Loucy (cell line): ENCODE measurements at regions not wholly inside any gene's neighbourhood (a gene's known extent, or its start where the extent isn't known, plus 50 kb on each side); places are given as distances from the start of the nearest gene placed in this dataset.

Experiments
- H2AFZ ChIP-seq: fragments of 200-600 bp; sonication (generic); 2 replicates; pipeline ENCODE4 v1.6.0; 2016; ENCODE audit warnings: antibody characterized with exemption, mild to moderate bottlenecking, low read length, moderate library complexity
- H3F3A ChIP-seq: fragments of 200-600 bp; 2 replicates; pipeline ENCODE4 v1.6.0; 2016; ENCODE audit warnings: antibody characterized with exemption, low read depth, mild to moderate bottlenecking
- H3K27me3 ChIP-seq: fragments of 200-600 bp; sonication (generic); 2 replicates; pipeline ENCODE4 v1.6.1; 2014; ENCODE audit warnings: low read length, mild to moderate bottlenecking; ENCODE audit not compliant: insufficient read depth, poor library complexity, severe bottlenecking
- H3K36me3 ChIP-seq: fragments of 200-600 bp; sonication (generic); 2 replicates; pipeline ENCODE4 v1.6.1; 2016; ENCODE audit warnings: low read length; ENCODE audit not compliant: insufficient read depth
- H3K4me1 ChIP-seq: fragments of 200-600 bp; sonication (generic); 2 replicates; pipeline ENCODE4 v1.5.1; 2014; ENCODE audit warnings: low read length, mild to moderate bottlenecking; ENCODE audit not compliant: insufficient read depth, poor library complexity, severe bottlenecking
- H3K4me2 ChIP-seq: fragments of 200-600 bp; sonication (generic); 2 replicates; pipeline ENCODE4 v1.6.0; 2014; ENCODE audit warnings: antibody characterized with exemption, low read length, low read depth, mild to moderate bottlenecking; ENCODE audit not compliant: poor library complexity, severe bottlenecking
- H3K4me3 ChIP-seq: fragments of 200-600 bp; sonication (generic); 2 replicates; pipeline ENCODE4 v1.5.1; 2014; ENCODE audit warnings: low read length, mild to moderate bottlenecking, mixed read lengths; ENCODE audit not compliant: poor library complexity, severe bottlenecking
- H3K79me2 ChIP-seq: fragments of 200-600 bp; sonication (generic); 2 replicates; pipeline ENCODE4 v1.6.1; 2014; ENCODE audit warnings: low read length; ENCODE audit not compliant: insufficient read depth
- H3K9ac ChIP-seq: fragments of 200-600 bp; sonication (generic); 2 replicates; pipeline ENCODE4 v1.6.0; 2014; ENCODE audit warnings: mild to moderate bottlenecking, low read depth, low read length, moderate library complexity; ENCODE audit not compliant: poor library complexity, severe bottlenecking
- H3K9me2 ChIP-seq: fragments of 200-600 bp; sonication (generic); replicated peaks from 2 replicates; pipeline ENCODE4 v1.6.1; 2016; ENCODE audit warnings: low read depth, low read length, mixed read lengths
- H3K9me3 ChIP-seq: fragments of 200-600 bp; sonication (generic); 2 replicates; pipeline ENCODE4 v1.6.1; 2014; ENCODE audit warnings: mild to moderate bottlenecking, antibody characterized with exemption, low read length, low read depth; ENCODE audit not compliant: insufficient read depth
- H4K20me1 ChIP-seq: fragments of 200-600 bp; sonication (generic); 2 replicates; pipeline ENCODE4 v1.6.0; 2014; ENCODE audit warnings: antibody characterized with exemption, low read length, mild to moderate bottlenecking; ENCODE audit not compliant: insufficient read depth, poor library complexity, severe bottlenecking
- EZH2phosphoT487 ChIP-seq: fragments of 200-600 bp; IDR thresholded peaks from 2 replicates; pipeline ENCODE4 v1.6.1; 2018; ENCODE audit warnings: antibody characterized with exemption, mild to moderate bottlenecking, moderate library complexity, borderline replicate concordance
- TF ChIP-seq, protein P1 (sequence below): fragments of 200-600 bp; sonication (generic); conservative IDR thresholded peaks from 2 replicates; pipeline ENCODE4 v1.5.1; 2014; ENCODE audit warnings: mild to moderate bottlenecking, antibody characterized with exemption, low read length

DNA sequence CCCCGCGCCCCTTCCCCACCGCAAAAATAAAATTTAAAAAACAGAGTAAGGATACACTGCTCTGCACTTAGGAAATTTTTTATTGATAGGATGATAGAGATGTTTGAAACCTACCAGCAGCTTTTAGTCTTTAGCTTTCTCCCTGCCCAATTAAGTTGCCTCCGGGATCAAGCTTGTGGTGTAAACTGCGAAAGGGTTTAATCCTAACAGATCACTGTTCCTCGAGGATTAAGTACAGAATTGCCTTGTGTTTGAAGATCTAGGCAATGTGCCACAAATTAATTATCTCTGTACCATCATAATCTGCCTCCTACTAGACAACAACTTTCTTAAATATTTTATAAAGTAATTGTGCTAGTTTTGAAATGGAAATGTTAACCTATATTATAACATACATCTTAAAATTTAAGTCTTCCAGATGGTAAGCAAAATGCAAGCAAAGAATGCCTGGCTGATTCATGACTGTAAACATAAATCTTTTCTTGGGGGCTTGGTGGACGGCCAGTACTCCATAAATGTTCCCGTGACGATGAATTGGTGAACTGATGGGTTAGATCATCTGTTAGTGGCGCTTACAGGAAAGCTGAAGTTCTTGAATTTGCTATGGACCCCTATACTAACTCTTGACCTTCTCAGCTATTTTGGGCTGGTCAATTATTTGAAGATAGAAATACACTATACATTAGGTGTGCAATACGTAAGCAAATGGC lies 58.0 kb upstream of the ARHGAP18 start:
- Histone ChIP-seq H2AFZ (peak overlapping the region; percentile 74), H3K9me2 (no peaks in the 10 kb centered on the region), H3K27me3 (peaks cover 7% of the 10 kb centered on the region), H3K79me2 (no peaks in the 10 kb centered on the region), H3K9ac (no peak overlapping the region), H3K36me3 (no peaks in the 10 kb centered on the region), H3K4me1 (peaks cover 26% of the 10 kb centered on the region), H4K20me1 (no peaks in the 10 kb centered on the region), H3K4me3 (peak overlapping the region; percentile 73), H3F3A (no peaks in the 10 kb centered on the region), H3K9me3 (no peaks in the 10 kb centered on the region), H3K4me2 (peak overlapping the region; percentile 85)
- TF ChIP-seq EZH2phosphoT487: no peak
- TF ChIP-seq, protein P1, sequence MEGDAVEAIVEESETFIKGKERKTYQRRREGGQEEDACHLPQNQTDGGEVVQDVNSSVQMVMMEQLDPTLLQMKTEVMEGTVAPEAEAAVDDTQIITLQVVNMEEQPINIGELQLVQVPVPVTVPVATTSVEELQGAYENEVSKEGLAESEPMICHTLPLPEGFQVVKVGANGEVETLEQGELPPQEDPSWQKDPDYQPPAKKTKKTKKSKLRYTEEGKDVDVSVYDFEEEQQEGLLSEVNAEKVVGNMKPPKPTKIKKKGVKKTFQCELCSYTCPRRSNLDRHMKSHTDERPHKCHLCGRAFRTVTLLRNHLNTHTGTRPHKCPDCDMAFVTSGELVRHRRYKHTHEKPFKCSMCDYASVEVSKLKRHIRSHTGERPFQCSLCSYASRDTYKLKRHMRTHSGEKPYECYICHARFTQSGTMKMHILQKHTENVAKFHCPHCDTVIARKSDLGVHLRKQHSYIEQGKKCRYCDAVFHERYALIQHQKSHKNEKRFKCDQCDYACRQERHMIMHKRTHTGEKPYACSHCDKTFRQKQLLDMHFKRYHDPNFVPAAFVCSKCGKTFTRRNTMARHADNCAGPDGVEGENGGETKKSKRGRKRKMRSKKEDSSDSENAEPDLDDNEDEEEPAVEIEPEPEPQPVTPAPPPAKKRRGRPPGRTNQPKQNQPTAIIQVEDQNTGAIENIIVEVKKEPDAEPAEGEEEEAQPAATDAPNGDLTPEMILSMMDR: no peak

DNA sequence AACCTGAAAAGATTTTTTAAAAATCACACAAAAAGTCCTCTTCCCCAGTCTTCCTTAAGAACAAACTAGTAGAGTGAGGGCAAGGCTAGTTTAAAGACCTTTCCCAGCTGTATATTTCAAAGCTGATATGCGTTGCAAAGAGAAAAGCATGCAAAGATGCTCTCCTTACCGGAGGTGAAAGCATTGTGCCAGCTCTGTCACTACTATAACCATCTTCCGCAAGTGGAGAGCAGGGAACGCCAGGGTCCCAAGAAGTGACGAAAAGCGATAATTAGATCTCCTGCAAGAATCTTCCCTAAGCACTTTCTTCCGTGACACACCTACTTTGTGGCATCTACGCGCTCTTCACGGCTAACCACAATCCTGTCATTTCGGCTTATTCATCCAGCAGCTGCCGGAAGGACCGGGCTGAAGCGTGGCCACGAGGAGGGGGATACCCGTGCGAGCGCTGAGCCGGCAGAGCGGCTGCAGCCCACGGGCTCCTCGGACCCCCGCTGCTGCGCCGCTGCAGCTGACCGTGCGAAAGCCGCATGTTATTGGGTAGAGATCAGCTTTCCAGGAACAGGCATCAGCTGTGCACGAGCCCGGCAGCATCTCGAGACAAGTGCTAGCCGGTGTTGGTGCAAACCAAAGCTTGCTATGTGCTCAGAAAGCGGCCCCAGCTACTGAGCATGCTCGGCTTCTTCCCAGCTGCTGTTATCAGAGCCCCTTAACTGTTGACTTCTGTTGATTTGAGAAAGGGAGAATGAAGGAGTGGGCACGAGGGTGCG lies 57.2 kb upstream of the ARHGAP18 start:
- peak overlapping the region; percentile 85 for H3K4me2 ChIP-seq
- H3K79me2 ChIP-seq: no peaks in the 10 kb centered on the region
- no peaks in the 10 kb centered on the region for H4K20me1 ChIP-seq
- TF ChIP-seq EZH2phosphoT487: no peak
- TF ChIP-seq, protein P1: no peak
- H3K9me2 ChIP-seq: no peaks in the 10 kb centered on the region
- H3F3A ChIP-seq: no peaks in the 10 kb centered on the region
- peaks cover 23% of the 10 kb centered on the region for H3K4me1 ChIP-seq
- H3K4me3 ChIP-seq: peak overlapping the region; percentile 73
- H3K9me3 ChIP-seq: no peaks in the 10 kb centered on the region
- no peaks in the 10 kb centered on the region for H3K36me3 ChIP-seq
- H3K9ac ChIP-seq: peak overlapping the region; percentile 1
- H2AFZ ChIP-seq: peak overlapping the region; percentile 74
- peaks cover 7% of the 10 kb centered on the region for H3K27me3 ChIP-seq

DNA sequence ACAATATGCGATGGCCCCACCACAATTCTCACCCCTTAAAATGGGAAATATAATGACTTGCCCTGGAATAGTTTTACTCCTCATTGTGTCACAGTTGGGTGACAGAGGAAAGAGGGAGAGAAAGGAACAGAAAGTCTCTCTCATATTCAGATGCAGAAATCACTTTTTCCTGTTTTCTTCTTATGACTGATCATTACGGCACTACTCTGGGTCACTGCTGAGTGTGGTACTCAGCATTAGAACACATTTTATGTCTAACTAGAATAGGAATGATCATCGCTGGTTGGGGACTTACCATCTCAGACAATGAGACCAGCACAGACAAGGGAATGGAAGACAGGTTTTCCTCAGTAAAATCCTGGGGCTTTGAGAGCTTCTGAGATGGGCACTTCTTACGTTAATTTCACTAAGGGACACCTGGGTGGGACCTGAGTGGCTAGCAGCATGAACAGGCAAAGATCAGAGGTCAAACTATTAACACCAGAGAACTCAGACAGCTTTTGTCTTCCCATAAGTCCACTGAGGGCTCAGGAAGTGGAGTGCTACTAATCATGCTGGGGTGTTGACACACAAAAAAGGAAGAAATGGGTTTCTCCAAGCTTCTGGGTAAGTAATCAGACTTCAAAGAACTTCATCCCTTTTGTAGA lies 54.9 kb upstream of the ARHGAP18 start:
- Histone ChIP-seq H3K9ac (no peak overlapping the region), H3K4me1 (peaks cover 15% of the 10 kb centered on the region), H3K4me2 (no peak overlapping the region), H3K79me2 (no peaks in the 10 kb centered on the region), H2AFZ (no peak overlapping the region), H3K9me2 (no peaks in the 10 kb centered on the region), H3K27me3 (peaks cover 7% of the 10 kb centered on the region), H3K36me3 (no peaks in the 10 kb centered on the region), H3F3A (no peaks in the 10 kb centered on the region), H3K4me3 (no peak overlapping the region), H3K9me3 (no peaks in the 10 kb centered on the region), H4K20me1 (no peaks in the 10 kb centered on the region)
- TF ChIP-seq, protein P1: no peak
- TF ChIP-seq EZH2phosphoT487: no peak
